IMR-90 (cell line): ENCODE measurements at regions not wholly inside any gene's neighbourhood (a gene's known extent, or its start where the extent isn't known, plus 50 kb on each side); places are given as distances from the start of the nearest gene placed in this dataset.

Source experiments
- ATAC-seq: fragments of 200-7000 bp; cut with Tn5 transposase; 2 replicates; pipeline ENCODE4 v1.9.1; 2020; ENCODE audit warnings: low read depth, mild to moderate bottlenecking, moderate library complexity
- BruUV-seq: library from RNA; stranded (reverse); fragments of 400-500 nt; replicated peaks from 2 replicates; lab custom pipeline; 2021; lab: Mats Ljungman, UMichigan
- CTCF ChIA-PET: fragments of 300-600 bp; formaldehyde crosslinking; extraction: SDS; loops from one replicate; lab custom pipeline; 2021; ENCODE audit warnings: antibody characterized with exemption; lab: Yijun Ruan, JAX
- POLR2A ChIA-PET: fragments of 300-600 bp; sonication (Branson Sonifier 250); formaldehyde crosslinking; loops from one replicate; lab custom pipeline; 2022; ENCODE audit warnings: antibody characterized with exemption; ENCODE audit not compliant: unreplicated experiment; lab: Charles Lee
- DNase-seq: peaks from one replicate; pipeline ENCODE4 v3.0.0; 2013
- H2AFZ ChIP-seq: replicated peaks from 2 replicates; pipeline ENCODE3; 2013; ENCODE audit warnings: low read length, mild to moderate bottlenecking; ENCODE audit not compliant: poor library complexity
- H2AK5ac ChIP-seq: 2 replicates; pipeline ENCODE4 v1.6.1; 2013; ENCODE audit warnings: low read depth, low read length, inconsistent platforms
- H2AK9ac ChIP-seq: replicated peaks from 2 replicates; pipeline ENCODE3; 2013; ENCODE audit warnings: mild to moderate bottlenecking, low read depth, low read length, moderate library complexity; ENCODE audit not compliant: poor library complexity
- H2BK120ac ChIP-seq: 2 replicates; pipeline ENCODE4 v1.6.1; 2013; ENCODE audit warnings: low read depth, low read length, inconsistent platforms
- H2BK15ac ChIP-seq: 3 replicates; pipeline ENCODE4 v1.6.1; 2013; ENCODE audit warnings: low read depth, low read length, inconsistent platforms
- H2BK20ac ChIP-seq: 2 replicates; pipeline ENCODE4 v1.6.1; 2013; ENCODE audit warnings: low read depth, mild to moderate bottlenecking, inconsistent platforms, low read length, moderate library complexity
- H2BK5ac ChIP-seq: 2 replicates; pipeline ENCODE4 v1.6.1; 2013; ENCODE audit warnings: mild to moderate bottlenecking, low read depth, low read length, inconsistent platforms; ENCODE audit not compliant: poor library complexity, severe bottlenecking
- H3K14ac ChIP-seq: replicated peaks from 2 replicates; pipeline ENCODE4 v1.6.1; 2013; ENCODE audit warnings: low read depth, low read length, inconsistent platforms
- H3K18ac ChIP-seq: 2 replicates; pipeline ENCODE4 v1.6.1; 2013; ENCODE audit warnings: low read depth, low read length, control low read depth
- H3K23ac ChIP-seq: 2 replicates; pipeline ENCODE4 v1.6.1; 2013; ENCODE audit warnings: low read depth, low read length, inconsistent platforms
- H3K27ac ChIP-seq: 2 replicates; pipeline ENCODE4 v1.5.1; 2013; ENCODE audit warnings: mild to moderate bottlenecking, control low read depth, low read length; ENCODE audit not compliant: insufficient read depth
- H3K27me3 ChIP-seq: 2 replicates; pipeline ENCODE4 v1.6.1; 2013; ENCODE audit warnings: low read length; ENCODE audit not compliant: control insufficient read depth, insufficient read depth
- H3K36me3 ChIP-seq: 2 replicates; pipeline ENCODE4 v1.6.1; 2013; ENCODE audit warnings: low read length, mixed read lengths; ENCODE audit not compliant: control insufficient read depth, insufficient read depth
- H3K4ac ChIP-seq: 2 replicates; pipeline ENCODE4 v1.6.1; 2013; ENCODE audit warnings: low read depth, low read length, inconsistent platforms
- H3K4me1 ChIP-seq: 2 replicates; pipeline ENCODE4 v1.6.1; 2013; ENCODE audit warnings: low read length, mixed read lengths; ENCODE audit not compliant: control insufficient read depth, insufficient read depth
- H3K4me2 ChIP-seq: 2 replicates; pipeline ENCODE4 v1.6.1; 2013; ENCODE audit warnings: low read depth, mild to moderate bottlenecking, control low read depth, low read length, moderate library complexity
- H3K4me3 ChIP-seq: 2 replicates; pipeline ENCODE4 v1.5.1; 2013; ENCODE audit warnings: low read depth, mild to moderate bottlenecking, control low read depth, low read length, moderate library complexity; ENCODE audit not compliant: insufficient read depth
- H3K56ac ChIP-seq: 2 replicates; pipeline ENCODE4 v1.6.1; 2013; ENCODE audit warnings: low read length, inconsistent platforms; ENCODE audit not compliant: insufficient read depth; ENCODE audit errors: extremely low read depth
- H3K79me1 ChIP-seq, 2 experiments: 2 replicates each; pipeline ENCODE4 v1.6.1; 2013; ENCODE audit warnings: low read length in 2 of 2, inconsistent platforms in 1 of 2, low read depth in 1 of 2
- H3K9ac ChIP-seq: 2 replicates; pipeline ENCODE4 v1.6.1; 2013; ENCODE audit warnings: low read depth, low read length, control low read depth
- H3K9me1 ChIP-seq: 2 replicates; pipeline ENCODE4 v1.6.1; 2013; ENCODE audit warnings: low read length, inconsistent platforms; ENCODE audit not compliant: insufficient read depth
- H3K9me3 ChIP-seq: 2 replicates; pipeline ENCODE4 v1.6.1; 2013; ENCODE audit warnings: low read length; ENCODE audit not compliant: control insufficient read depth, insufficient read depth
- H4K20me1 ChIP-seq: 2 replicates; pipeline ENCODE4 v1.6.1; 2013; ENCODE audit warnings: low read length, inconsistent platforms; ENCODE audit not compliant: insufficient read depth
- H4K5ac ChIP-seq: 2 replicates; pipeline ENCODE4 v1.6.1; 2013; ENCODE audit warnings: mild to moderate bottlenecking, low read depth, low read length, control low read depth
- H4K8ac ChIP-seq, 2 experiments: 2 replicates each; pipeline ENCODE4 v1.6.1; 2013; ENCODE audit warnings: low read depth in 2 of 2, low read length in 2 of 2, control low read depth in 1 of 2, inconsistent platforms in 1 of 2
- H4K91ac ChIP-seq: 2 replicates; pipeline ENCODE4 v1.6.1; 2013; ENCODE audit warnings: low read depth, low read length, inconsistent platforms; ENCODE audit not compliant: insufficient read depth
- MAFK ChIP-seq: IDR thresholded peaks from 2 replicates; pipeline ENCODE4 v1.6.1; 2012; ENCODE audit warnings: low read depth, low read length, improper control_type of control experiment
- RCOR1 ChIP-seq: IDR thresholded peaks from 2 replicates; pipeline ENCODE4 v1.6.1; 2012; ENCODE audit warnings: mild to moderate bottlenecking, low read length, improper control_type of control experiment; ENCODE audit not compliant: insufficient replicate concordance
- WGBS, 2 experiments: methylation state at CpG; one replicate each; pipeline versions ENCODE4 v1.1.5 to v1.1.7; 2013; ENCODE audit warnings: missing lambda C conversion rate in 2 of 2; ENCODE audit not compliant: insufficient read length in 1 of 2; ENCODE audit errors: extremely low coverage in 2 of 2; 5-methylcytosine and 5-hydroxymethylcytosine counted together
- dilution Hi-C: fragments of 300-500 bp; cut with HindIII; formaldehyde crosslinking; loops from one replicate; pipeline ENCODE4 v1.14.3; 2018; ENCODE audit warnings: low sequenced_read_pairs; ENCODE audit not compliant: unreplicated experiment
- in situ Hi-C: fragments of 300-500 bp; cut with MboI; formaldehyde crosslinking; loops from 3 replicates; pipeline ENCODE4 v1.14.3; 2019; ENCODE audit warnings: low sequenced_read_pairs, inconsistent platforms, mixed read lengths
- intact Hi-C: fragments of 100-400 bp; cut with micrococcal nuclease; formaldehyde crosslinking; loops from 2 replicates; pipeline ENCODE4 v1.10.0; 2022

DNA sequence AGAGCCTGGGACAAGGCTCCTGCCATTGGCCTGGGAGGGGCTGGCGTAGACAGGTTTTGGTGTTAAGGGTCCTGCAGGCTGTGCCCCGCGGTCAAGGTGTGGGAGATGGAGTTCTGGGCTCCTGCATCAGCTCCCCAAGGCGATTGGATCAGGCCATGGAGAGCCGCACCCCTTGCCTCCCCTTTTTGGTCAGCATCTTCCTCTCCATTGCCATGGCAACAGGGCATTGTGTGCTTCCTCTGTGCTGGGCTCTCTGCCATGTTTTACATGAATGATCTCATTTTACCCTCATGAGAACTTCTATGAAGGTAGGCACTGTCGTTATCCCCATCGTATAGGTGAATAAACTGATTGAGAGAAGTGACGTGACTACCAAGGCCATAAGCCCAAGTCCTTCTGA lies 344.3 kb upstream of the CLINT1 start:
- Histone ChIP-seq H3K27ac (no peak overlapping the region), H4K91ac (no peak overlapping the region), H2BK5ac (no peak overlapping the region), H2AFZ (no peak overlapping the region), H3K4me2 (no peak overlapping the region), H3K9ac (no peak overlapping the region), H2AK5ac (no peak overlapping the region), H3K9me3 (no peaks in the 10 kb centered on the region), H3K23ac (no peak overlapping the region), H2BK15ac (no peak overlapping the region), H2BK20ac (no peak overlapping the region), H3K9me1 (no peaks in the 10 kb centered on the region), H2BK120ac (no peak overlapping the region), H3K4ac (no peak overlapping the region), H4K8ac (no peak overlapping the region), H3K56ac (no peak overlapping the region), H3K14ac (no peak overlapping the region), H4K5ac (no peak overlapping the region), H3K18ac (no peak overlapping the region), H4K20me1 (no peaks in the 10 kb centered on the region), H3K27me3 (no peaks in the 10 kb centered on the region), H3K79me1 (no peaks in the 10 kb centered on the region), H3K4me3 (no peak overlapping the region), H3K36me3 (no peaks in the 10 kb centered on the region), H3K4me1 (no peaks in the 10 kb centered on the region), H2AK9ac (no peak overlapping the region)
- no TSS peak for BruUV-seq
- 86% methylated on average over 1 of the region's 8 CpGs; no CpG with 5 or more reads in 1 of the 2 experiments for WGBS, 2 experiments
- DNase-seq (no peak), ATAC-seq (no peak)
- TF ChIP-seq MAFK (no peak), RCOR1 (no peak)
- intact Hi-C loops (no loop called here), in situ Hi-C loops (no loop called here), dilution Hi-C loops (no loop called here)
- ChIA-PET POLR2A (no interaction called here), CTCF (no interaction called here)
